H1 (cell line): ENCODE measurements at regions not wholly inside any gene's neighbourhood (a gene's known extent, or its start where the extent isn't known, plus 50 kb on each side); places are given as distances from the start of the nearest gene placed in this dataset.

Source experiments
- CHD1 ChIP-seq: IDR thresholded peaks from 2 replicates; pipeline ENCODE4 v1.6.1; 2012; ENCODE audit warnings: low read depth, low read length, improper control_type of control experiment
- CHD7 ChIP-seq: fragments of 300-600 bp; sonication (generic); IDR thresholded peaks from 2 replicates; pipeline ENCODE4 v1.7.1; 2012; ENCODE audit warnings: low read length, moderate library complexity, mild to moderate bottlenecking, inconsistent platforms; ENCODE audit not compliant: insufficient replicate concordance
- CREB1 ChIP-seq: IDR thresholded peaks from 2 replicates; pipeline ENCODE4 v1.6.1; 2012; ENCODE audit warnings: inconsistent platforms
- EP300 ChIP-seq, 2 experiments: IDR thresholded peaks; 1 replicate in 1 of 2; 2 replicates in 1 of 2; pipeline ENCODE4 v1.6.1; 2011 to 2012; ENCODE audit warnings: low read depth in 2 of 2, low read length in 2 of 2, mild to moderate bottlenecking in 2 of 2, borderline replicate concordance in 1 of 2, inconsistent platforms in 1 of 2, moderate library complexity in 1 of 2
- GABPA ChIP-seq: IDR thresholded peaks from 2 replicates; pipeline ENCODE4 v1.6.1; 2011; ENCODE audit warnings: mild to moderate bottlenecking, low read length, moderate library complexity, borderline replicate concordance; ENCODE audit not compliant: insufficient read depth
- JUND ChIP-seq: IDR thresholded peaks from 2 replicates; pipeline ENCODE4 v1.6.1; 2011; ENCODE audit warnings: mild to moderate bottlenecking, improper control_type of control experiment, low read length
- KDM5A ChIP-seq: fragments of 200-600 bp; IDR thresholded peaks from 2 replicates; pipeline ENCODE4 v1.7.1; 2012; ENCODE audit warnings: mild to moderate bottlenecking, low read length, inconsistent platforms, mixed read lengths
- MAX ChIP-seq: IDR thresholded peaks from 2 replicates; pipeline ENCODE4 v1.6.1; 2012; ENCODE audit warnings: inconsistent platforms
- TBP ChIP-seq: IDR thresholded peaks from 2 replicates; pipeline ENCODE4 v1.6.1; 2011; ENCODE audit warnings: low read depth, low read length, improper control_type of control experiment
- TEAD4 ChIP-seq: IDR thresholded peaks from 2 replicates; pipeline ENCODE4 v1.6.1; 2012; ENCODE audit warnings: low read depth, low read length, inconsistent platforms, mixed read lengths
- ZNF274 ChIP-seq: IDR thresholded peaks from 2 replicates; pipeline ENCODE4 v1.7.0; 2012; ENCODE audit warnings: low read length, borderline replicate concordance; ENCODE audit errors: extremely low read depth

DNA sequence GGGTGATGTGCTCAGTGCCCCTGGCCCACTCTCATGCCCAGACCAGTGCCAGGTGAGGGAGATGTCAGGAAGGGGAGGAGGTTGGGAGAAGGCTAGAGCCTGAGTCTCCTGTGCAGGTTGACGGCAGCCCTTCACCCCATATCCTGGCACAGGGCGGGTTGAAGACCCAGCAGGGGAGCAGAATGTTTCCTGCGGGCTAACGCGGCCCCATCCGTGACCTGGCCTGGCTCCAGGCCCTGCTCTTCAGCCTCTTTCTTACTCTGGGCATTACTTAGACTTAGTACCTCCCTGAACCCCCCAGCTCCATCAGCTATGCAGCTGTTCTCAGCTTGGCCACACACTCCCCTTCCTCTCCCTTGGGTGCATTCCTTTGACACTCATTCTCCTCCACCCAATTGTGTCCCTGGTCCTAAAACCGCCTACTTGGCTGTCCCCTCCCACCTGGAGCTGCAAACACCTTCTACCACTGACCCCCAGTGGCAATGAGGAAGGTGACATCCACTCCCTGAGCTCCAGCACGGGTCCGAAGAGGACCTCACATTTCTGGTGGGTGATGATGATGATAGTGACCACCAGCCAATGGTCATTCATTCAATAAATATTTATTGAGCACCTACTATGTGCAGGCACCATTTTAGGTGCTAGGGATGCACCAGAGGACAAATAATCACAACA lies 179.0 kb downstream of the PTPRU start (continued):
- no peak for TF ChIP-seq CHD7
- TF ChIP-seq CHD1: no peak
- TF ChIP-seq ZNF274: no peak
- TF ChIP-seq GABPA: no peak
- TF ChIP-seq JUND: no peak
- TF ChIP-seq EP300 (IDR thresholded peaks at IDR 0.05; ENCODE audit: borderline replicate concordance in 1 of 2, low read depth in 2 of 2, low read length in 2 of 2): no peak
- TF ChIP-seq KDM5A: no peak
- TF ChIP-seq TEAD4: no peak
- TF ChIP-seq CREB1: peak; percentile 19; the same call in 1 of the 2 replicates
- TF ChIP-seq TBP: no peak
- no peak for TF ChIP-seq MAX
